ENCODE measurements at regions not wholly inside any gene's neighbourhood (a gene's known extent, or its start where the extent isn't known, plus 50 kb on each side); places are given as distances from the start of the nearest gene placed in this dataset.

- H2AFZ ChIP-seq (ENCODE audit: insufficient read depth, low read depth, low read length, poor library complexity, severe bottlenecking): no peak overlapping the region
- no peak for DNase-seq
- no peaks in the 10 kb centered on the region for H3K79me2 ChIP-seq (ENCODE audit: insufficient read depth, low read length)
- intact Hi-C loops (cut with micrococcal nuclease): no loop called here
- Mint-ChIP-seq H3K27me3 (ENCODE audit: low read depth in 3 of 3) (peaks cover 0 to 2% (median 0%) of the 10 kb centered on the region in 3 donors), H3K36me3 (no peaks in the 10 kb centered on the region), H3K27ac (no peak overlapping the region), H3K4me1 (no peaks in the 10 kb centered on the region), H3K4me3 (no peak overlapping the region), H3K9me3 (peaks cover 0 to 6% (median 0%) of the 10 kb centered on the region in 7 donors)
- no peaks in the 10 kb centered on the region for H3K36me3 ChIP-seq (replicated peaks in 1 of 2; ENCODE audit: control insufficient read depth in 1 of 2, insufficient read depth in 2 of 2, low read length in 2 of 2)
- H3K4me3 ChIP-seq (replicated peaks in 1 of 3; ENCODE audit: low read depth in 2 of 3, low read length in 3 of 3): no peak overlapping the region
- no peak for TF ChIP-seq CTCF (IDR thresholded peaks at IDR 0.05)
- no peaks in the 10 kb centered on the region for H3K9me3 ChIP-seq (replicated peaks in 1 of 2; ENCODE audit: control insufficient read depth in 1 of 2, insufficient read depth in 1 of 2, low read length in 2 of 2)
- H3K27ac ChIP-seq (ENCODE audit: low read depth in 1 of 2, low read length in 2 of 2): no peak overlapping the region
- no CpG with 5 or more reads among the region's 1 CpG for WGBS (ENCODE audit: insufficient coverage)
- H4K20me1 ChIP-seq (ENCODE audit: insufficient read depth, low read length): no peaks in the 10 kb centered on the region
- no peak overlapping the region for H3K9ac ChIP-seq (ENCODE audit: insufficient read depth, low read length, poor library complexity, severe bottlenecking)
- H3K27me3 ChIP-seq (ENCODE audit: control insufficient read depth in 2 of 2, insufficient read depth in 2 of 2, low read length in 2 of 2): no peaks in the 10 kb centered on the region
- no peaks in the 10 kb centered on the region for H3K4me1 ChIP-seq (ENCODE audit: control insufficient read depth in 1 of 2, insufficient read depth in 2 of 2, low read length in 2 of 2)
- H3K4me2 ChIP-seq (replicated peaks; ENCODE audit: extremely low read depth, low read length, poor library complexity, severe bottlenecking): no peak overlapping the region
These were observed 278.2 kb upstream of the KCNH8 start for GRCh38 chr3:18870074-18870640.

- Histone ChIP-seq H3K36me3 (replicated peaks in 1 of 2; ENCODE audit: control insufficient read depth in 1 of 2, insufficient read depth in 2 of 2, low read length in 2 of 2) (no peaks in the 10 kb centered on the region), H3K4me2 (replicated peaks; ENCODE audit: extremely low read depth, low read length, poor library complexity, severe bottlenecking) (no peak overlapping the region), H4K20me1 (ENCODE audit: insufficient read depth, low read length) (no peaks in the 10 kb centered on the region), H3K9ac (ENCODE audit: insufficient read depth, low read length, poor library complexity, severe bottlenecking) (no peak overlapping the region), H2AFZ (ENCODE audit: insufficient read depth, low read depth, low read length, poor library complexity, severe bottlenecking) (no peak overlapping the region), H3K4me3 (replicated peaks in 1 of 3; ENCODE audit: low read depth in 2 of 3, low read length in 3 of 3) (no peak overlapping the region), H3K9me3 (replicated peaks in 1 of 2; ENCODE audit: control insufficient read depth in 1 of 2, insufficient read depth in 1 of 2, low read length in 2 of 2) (no peaks in the 10 kb centered on the region), H3K79me2 (ENCODE audit: insufficient read depth, low read length) (no peaks in the 10 kb centered on the region), H3K4me1 (ENCODE audit: control insufficient read depth in 1 of 2, insufficient read depth in 2 of 2, low read length in 2 of 2) (no peaks in the 10 kb centered on the region), H3K27me3 (ENCODE audit: control insufficient read depth in 2 of 2, insufficient read depth in 2 of 2, low read length in 2 of 2) (no peaks in the 10 kb centered on the region), H3K27ac (ENCODE audit: low read depth in 1 of 2, low read length in 2 of 2) (no peak overlapping the region)
- no peak for TF ChIP-seq CTCF (IDR thresholded peaks at IDR 0.05)
- H3K27me3 Mint-ChIP-seq (ENCODE audit: low read depth in 3 of 3): peaks cover 0 to 2% (median 0%) of the 10 kb centered on the region in 3 donors
- WGBS (ENCODE audit: insufficient coverage): no CpG with 5 or more reads among the region's 4 CpGs
- H3K9me3 Mint-ChIP-seq: peaks cover 0 to 6% (median 0%) of the 10 kb centered on the region in 7 donors
- H3K36me3 Mint-ChIP-seq: no peaks in the 10 kb centered on the region
- DNase-seq: no peak
- no peak overlapping the region for H3K27ac Mint-ChIP-seq
- H3K4me1 Mint-ChIP-seq: no peaks in the 10 kb centered on the region
- H3K4me3 Mint-ChIP-seq: no peak overlapping the region
- intact Hi-C loops (cut with micrococcal nuclease): no loop called here
These were observed 279.2 kb upstream of the KCNH8 start for GRCh38 chr3:18868911-18869689.
